ENCODE measurements at regions not wholly inside any gene's neighbourhood (a gene's known extent, or its start where the extent isn't known, plus 50 kb on each side); places are given as distances from the start of the nearest gene placed in this dataset.

DNA sequence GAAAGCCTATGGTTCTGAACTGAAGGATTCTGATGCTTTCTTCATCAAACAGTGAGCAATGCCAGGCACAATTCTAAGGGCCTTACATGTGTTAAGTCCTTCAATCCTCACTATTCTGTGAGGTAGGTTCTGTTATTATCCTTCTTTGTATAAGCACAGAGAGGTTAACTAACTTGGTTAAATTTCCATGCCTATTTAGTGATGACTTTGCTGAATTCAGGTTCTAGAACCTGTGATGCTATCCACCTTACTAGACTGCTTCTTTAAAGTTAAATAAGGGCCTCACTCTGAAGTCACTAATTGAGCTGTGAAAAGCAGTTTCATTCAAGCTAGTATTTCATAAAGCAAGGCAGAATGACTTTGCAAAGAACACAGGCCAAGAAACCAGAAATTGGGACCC lies 138.9 kb upstream of the PARP11 start:
- H3K9me3 ChIP-seq (ENCODE audit: insufficient read depth, low read depth, low read length), result no peaks in the 10 kb centered on the region; the same call in 1 of the 2 replicates
- no peak overlapping the region for H3K27ac ChIP-seq (ENCODE audit: low read depth, low read length)
- no peak overlapping the region for H3K9ac ChIP-seq (ENCODE audit: low read depth, low read length)
- H3K36me3 ChIP-seq (ENCODE audit: insufficient read depth, low read length), result no peaks in the 10 kb centered on the region
- no peaks in the 10 kb centered on the region for H3K27me3 ChIP-seq (ENCODE audit: insufficient read depth, low read length)
- H3K4me3 ChIP-seq (ENCODE audit: low read length), result no peak overlapping the region
- no peaks in the 10 kb centered on the region for H3K4me1 ChIP-seq (ENCODE audit: insufficient read depth, low read length)

DNA sequence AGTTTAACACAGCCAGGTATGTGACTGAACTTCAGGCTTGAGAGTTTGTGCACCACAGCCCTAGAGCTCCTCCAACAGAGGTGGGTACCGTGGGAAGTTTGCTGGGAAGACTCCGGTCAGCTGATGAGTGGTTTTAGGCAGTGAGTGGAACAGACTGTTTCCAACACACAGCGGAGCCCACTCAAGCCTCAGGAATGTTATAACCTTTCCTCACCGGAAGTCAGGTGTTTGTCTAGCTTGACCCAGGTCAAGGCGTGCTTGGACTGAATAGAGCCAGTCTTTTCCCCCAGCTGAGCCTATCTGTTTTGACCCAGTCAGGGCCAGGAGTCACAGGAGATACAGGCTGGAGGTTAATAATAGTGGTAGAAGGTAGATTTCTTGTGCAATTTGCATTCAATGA lies 138.4 kb upstream of the PARP11 start:
- H3K4me1 ChIP-seq (ENCODE audit: insufficient read depth, low read length), result no peaks in the 10 kb centered on the region
- WGBS, result 95% methylated on average over 5 of the region's 5 CpGs
- no peaks in the 10 kb centered on the region; the same call in 1 of the 2 replicates for H3K9me3 ChIP-seq (ENCODE audit: insufficient read depth, low read depth, low read length)
- H3K9ac ChIP-seq (ENCODE audit: low read depth, low read length), result no peak overlapping the region
- no peaks in the 10 kb centered on the region for H3K27me3 ChIP-seq (ENCODE audit: insufficient read depth, low read length)
- H3K27ac ChIP-seq (ENCODE audit: low read depth, low read length), result no peak overlapping the region
- no peak overlapping the region for H3K4me3 ChIP-seq (ENCODE audit: low read length)
- H3K36me3 ChIP-seq (ENCODE audit: insufficient read depth, low read length), result no peaks in the 10 kb centered on the region

DNA sequence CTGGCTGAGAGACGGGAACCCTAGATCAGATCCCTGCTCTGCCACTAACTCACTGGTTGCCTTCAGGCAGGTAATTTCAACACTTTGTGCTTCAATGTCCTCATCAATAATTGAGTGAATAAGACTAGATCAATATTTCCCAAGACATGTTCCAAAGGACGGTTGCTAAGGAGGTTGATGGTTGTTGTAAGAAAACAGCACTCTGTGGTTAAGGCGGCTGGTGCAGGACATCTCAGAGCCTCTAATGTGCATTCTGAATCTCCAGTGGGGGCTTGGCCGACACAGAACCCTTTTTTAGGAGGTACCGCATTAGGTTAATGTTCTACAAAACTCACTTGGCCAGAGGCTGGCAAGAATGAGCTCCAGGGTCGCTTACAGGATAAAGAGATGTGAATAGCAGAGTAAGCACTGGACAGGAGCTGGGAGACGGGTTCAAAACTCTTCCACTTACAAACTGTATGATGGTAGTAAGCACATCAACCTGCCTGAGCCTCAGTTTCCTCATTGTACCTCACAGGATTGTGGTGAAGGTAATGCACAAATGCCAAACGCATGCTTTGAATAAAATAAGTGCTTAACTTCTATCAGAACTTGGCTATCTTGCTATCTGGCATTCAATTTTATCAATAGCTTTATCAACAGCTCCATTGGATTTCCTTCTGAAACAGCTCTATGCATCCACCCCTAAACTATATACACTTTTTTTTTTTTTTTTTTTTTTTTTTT lies 136.9 kb upstream of the PARP11 start:
- Histone ChIP-seq H3K36me3 (ENCODE audit: insufficient read depth, low read length) (no peaks in the 10 kb centered on the region), H3K27me3 (ENCODE audit: insufficient read depth, low read length) (no peaks in the 10 kb centered on the region), H3K4me3 (ENCODE audit: low read length) (no peak overlapping the region), H3K9ac (ENCODE audit: low read depth, low read length) (no peak overlapping the region), H3K27ac (ENCODE audit: low read depth, low read length) (no peak overlapping the region), H3K9me3 (ENCODE audit: insufficient read depth, low read depth, low read length) (no peaks in the 10 kb centered on the region; the same call in 1 of the 2 replicates), H3K4me1 (ENCODE audit: insufficient read depth, low read length) (no peaks in the 10 kb centered on the region)
- WGBS, result 95% methylated on average over 8 of the region's 8 CpGs

DNA sequence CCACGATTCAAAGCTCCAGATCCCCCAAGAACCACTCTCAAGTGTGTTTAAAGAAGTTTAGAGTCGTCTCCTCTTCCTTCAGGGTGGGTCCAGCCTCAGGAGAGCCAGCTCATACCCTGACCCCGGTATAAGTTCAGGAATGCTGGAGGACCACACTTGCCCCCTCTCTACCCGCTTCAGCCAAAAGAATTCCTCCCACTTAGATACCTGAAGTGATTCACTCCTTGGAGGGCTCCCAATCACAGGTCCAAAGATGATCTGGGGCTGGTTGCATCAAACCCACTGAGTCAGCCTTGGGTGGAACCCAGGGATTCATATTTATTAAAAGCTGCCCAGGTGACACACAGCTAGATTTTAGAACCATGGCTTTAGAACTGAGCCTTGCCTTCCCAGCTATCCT lies 133.5 kb upstream of the PARP11 start:
- WGBS, result 93% methylated on average over 4 of the region's 4 CpGs

DNA sequence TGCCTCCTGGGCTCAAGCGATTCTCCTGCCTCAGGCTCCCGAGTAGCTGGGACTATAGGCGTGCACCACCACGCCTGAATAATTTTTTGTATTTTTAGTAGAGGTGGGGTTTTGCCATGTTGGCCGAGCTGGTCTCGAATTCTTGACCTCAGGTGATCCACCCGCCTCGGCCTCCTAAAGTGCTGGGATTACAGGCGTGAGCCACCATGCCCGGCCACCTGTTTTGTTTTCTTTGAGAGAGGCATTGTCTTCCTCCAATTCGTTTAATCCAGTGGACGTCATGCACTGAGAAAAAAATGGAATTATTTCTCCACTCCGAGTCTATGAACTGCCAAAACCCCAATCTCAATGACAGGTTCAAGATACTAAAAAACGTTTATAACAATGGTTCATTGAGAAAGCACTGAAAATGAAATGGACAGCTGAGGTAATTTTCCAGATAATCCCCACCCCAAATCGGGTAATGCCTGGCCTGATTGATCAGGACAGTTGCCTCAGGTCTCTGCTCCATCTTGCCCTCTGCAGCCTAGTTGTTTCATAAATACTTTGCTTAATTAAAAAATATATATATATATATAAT lies 132.7 kb upstream of the PARP11 start:
- Histone ChIP-seq H3K9ac (ENCODE audit: low read depth, low read length) (no peak overlapping the region), H3K4me1 (ENCODE audit: insufficient read depth, low read length) (no peaks in the 10 kb centered on the region), H3K27me3 (ENCODE audit: insufficient read depth, low read length) (no peaks in the 10 kb centered on the region), H3K9me3 (ENCODE audit: insufficient read depth, low read depth, low read length) (peaks cover 2% of the 10 kb centered on the region; the same call in 1 of the 2 replicates), H3K4me3 (ENCODE audit: low read length) (no peak overlapping the region), H3K27ac (ENCODE audit: low read depth, low read length) (no peak overlapping the region), H3K36me3 (ENCODE audit: insufficient read depth, low read length) (no peaks in the 10 kb centered on the region)
- 94% methylated on average over 15 of the region's 15 CpGs for WGBS

More for the DNA sequence above, 133.5 kb upstream of the PARP11 start:
- no peaks in the 10 kb centered on the region for H3K9me3 ChIP-seq (ENCODE audit: insufficient read depth, low read depth, low read length)
- H3K9ac ChIP-seq (ENCODE audit: low read depth, low read length), result no peak overlapping the region
- H3K27ac ChIP-seq (ENCODE audit: low read depth, low read length), result no peak overlapping the region
- no peak overlapping the region for H3K4me3 ChIP-seq (ENCODE audit: low read length)
- no peaks in the 10 kb centered on the region for H3K27me3 ChIP-seq (ENCODE audit: insufficient read depth, low read length)
- no peaks in the 10 kb centered on the region for H3K4me1 ChIP-seq (ENCODE audit: insufficient read depth, low read length)
- H3K36me3 ChIP-seq (ENCODE audit: insufficient read depth, low read length), result no peaks in the 10 kb centered on the region

DNA sequence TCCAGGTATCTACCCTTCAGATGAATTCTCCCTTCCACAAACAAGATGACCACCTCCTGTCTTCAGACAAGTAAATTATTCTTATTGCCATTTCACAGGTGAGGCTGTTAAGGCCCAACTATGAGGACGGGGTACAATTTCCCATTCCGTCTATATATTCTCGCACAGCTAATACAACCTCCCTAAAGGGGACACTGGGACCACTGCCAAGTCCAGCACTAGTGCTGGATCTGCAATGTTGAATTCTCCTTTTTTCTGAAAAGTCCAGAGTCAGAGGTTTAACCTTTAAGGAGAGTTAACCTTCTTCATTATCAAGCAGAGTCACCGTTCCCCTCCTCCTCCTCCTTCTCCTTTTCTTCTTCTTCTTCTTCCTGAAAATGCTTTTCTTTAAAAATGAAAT lies 130.4 kb upstream of the PARP11 start:
- Histone ChIP-seq H3K9me3 (ENCODE audit: insufficient read depth, low read depth, low read length) (peaks cover 6% of the 10 kb centered on the region; the same call in 1 of the 2 replicates), H3K27ac (ENCODE audit: low read depth, low read length) (no peak overlapping the region), H3K4me3 (ENCODE audit: low read length) (no peak overlapping the region), H3K9ac (ENCODE audit: low read depth, low read length) (no peak overlapping the region), H3K27me3 (ENCODE audit: insufficient read depth, low read length) (no peaks in the 10 kb centered on the region), H3K36me3 (ENCODE audit: insufficient read depth, low read length) (no peaks in the 10 kb centered on the region), H3K4me1 (ENCODE audit: insufficient read depth, low read length) (no peaks in the 10 kb centered on the region)
- WGBS, result 94% methylated on average over 4 of the region's 4 CpGs

DNA sequence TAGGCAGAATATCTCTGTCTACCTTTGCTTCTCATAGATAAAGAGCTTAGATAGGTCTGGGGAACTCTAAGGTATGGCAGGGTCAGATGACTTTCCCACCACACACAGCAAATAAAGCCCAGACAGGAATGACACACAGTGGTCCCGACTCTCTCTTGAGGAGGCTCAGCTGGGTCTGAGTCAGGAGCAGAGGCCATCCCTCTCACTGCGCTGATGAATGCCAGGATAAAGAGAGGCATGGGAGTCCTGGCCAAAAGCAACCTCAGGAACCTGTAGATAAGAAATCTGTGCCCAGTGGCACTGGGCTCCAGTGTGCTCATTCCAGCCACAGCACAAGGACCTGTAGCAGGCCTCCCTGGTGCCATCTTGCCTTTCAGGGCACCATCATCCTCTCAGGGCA lies 129.4 kb upstream of the PARP11 start:
- no peaks in the 10 kb centered on the region for H3K4me1 ChIP-seq (ENCODE audit: insufficient read depth, low read length)
- no peaks in the 10 kb centered on the region for H3K27me3 ChIP-seq (ENCODE audit: insufficient read depth, low read length)
- H3K27ac ChIP-seq (ENCODE audit: low read depth, low read length), result no peak overlapping the region
- H3K4me3 ChIP-seq (ENCODE audit: low read length), result no peak overlapping the region
- no peaks in the 10 kb centered on the region for H3K36me3 ChIP-seq (ENCODE audit: insufficient read depth, low read length)
- no peak overlapping the region for H3K9ac ChIP-seq (ENCODE audit: low read depth, low read length)
- peaks cover 6% of the 10 kb centered on the region; the same call in 1 of the 2 replicates for H3K9me3 ChIP-seq (ENCODE audit: insufficient read depth, low read depth, low read length)
- 92% methylated on average over 2 of the region's 2 CpGs for WGBS

DNA sequence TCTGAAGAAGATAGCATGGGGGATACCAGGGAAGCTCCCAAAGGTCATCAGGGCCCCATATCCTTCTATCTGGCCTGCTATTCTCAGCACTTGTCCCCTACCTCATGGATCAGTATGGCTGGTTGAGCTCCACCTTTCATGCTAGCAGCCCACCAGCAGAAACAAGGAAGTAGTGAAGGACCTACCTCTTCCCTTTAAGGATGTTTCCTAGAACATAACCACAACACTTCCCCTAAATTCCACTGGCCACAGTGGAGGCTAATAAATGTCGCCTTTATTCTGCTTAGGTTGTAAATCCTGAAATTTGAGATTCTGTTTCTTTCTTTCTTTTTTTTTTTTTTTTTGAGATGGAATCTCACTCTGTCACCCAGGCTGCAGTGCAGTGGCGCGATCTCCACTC lies 128.6 kb upstream of the PARP11 start:
- no peak overlapping the region for H3K9ac ChIP-seq (ENCODE audit: low read depth, low read length)
- H3K9me3 ChIP-seq (ENCODE audit: insufficient read depth, low read depth, low read length), result peaks cover 6% of the 10 kb centered on the region; the same call in 1 of the 2 replicates
- H3K36me3 ChIP-seq (ENCODE audit: insufficient read depth, low read length), result no peaks in the 10 kb centered on the region
- no peaks in the 10 kb centered on the region for H3K4me1 ChIP-seq (ENCODE audit: insufficient read depth, low read length)
- no peaks in the 10 kb centered on the region for H3K27me3 ChIP-seq (ENCODE audit: insufficient read depth, low read length)
- H3K27ac ChIP-seq (ENCODE audit: low read depth, low read length), result no peak overlapping the region
- WGBS, result 100% methylated on average over 3 of the region's 3 CpGs
- H3K4me3 ChIP-seq (ENCODE audit: low read length), result no peak overlapping the region

DNA sequence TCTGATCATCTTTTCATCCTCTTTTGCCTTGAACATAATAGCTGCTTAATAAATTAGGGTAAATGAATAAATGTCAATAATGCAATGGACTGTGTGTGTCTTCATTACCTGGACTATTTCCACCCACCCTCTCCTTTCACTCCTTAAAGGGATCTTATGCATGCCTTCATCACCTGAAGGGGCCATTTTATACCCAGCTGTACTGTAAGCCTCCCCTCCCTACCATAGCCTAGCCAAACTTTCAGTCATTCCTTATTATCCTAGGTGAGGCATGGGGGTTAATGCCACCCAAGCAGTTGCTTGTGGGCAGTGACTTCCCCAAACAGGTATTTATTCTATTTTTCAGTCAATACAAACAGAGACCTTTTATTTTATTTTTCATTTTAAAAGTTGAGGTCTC lies 127.8 kb upstream of the PARP11 start:
- no peak overlapping the region for H3K9ac ChIP-seq (ENCODE audit: low read depth, low read length)
- H3K36me3 ChIP-seq (ENCODE audit: insufficient read depth, low read length), result no peaks in the 10 kb centered on the region
- no peaks in the 10 kb centered on the region for H3K27me3 ChIP-seq (ENCODE audit: insufficient read depth, low read length)
- no peak overlapping the region for H3K27ac ChIP-seq (ENCODE audit: low read depth, low read length)
- peaks cover 6% of the 10 kb centered on the region; the same call in 1 of the 2 replicates for H3K9me3 ChIP-seq (ENCODE audit: insufficient read depth, low read depth, low read length)
- H3K4me3 ChIP-seq (ENCODE audit: low read length), result no peak overlapping the region
- no peaks in the 10 kb centered on the region for H3K4me1 ChIP-seq (ENCODE audit: insufficient read depth, low read length)

DNA sequence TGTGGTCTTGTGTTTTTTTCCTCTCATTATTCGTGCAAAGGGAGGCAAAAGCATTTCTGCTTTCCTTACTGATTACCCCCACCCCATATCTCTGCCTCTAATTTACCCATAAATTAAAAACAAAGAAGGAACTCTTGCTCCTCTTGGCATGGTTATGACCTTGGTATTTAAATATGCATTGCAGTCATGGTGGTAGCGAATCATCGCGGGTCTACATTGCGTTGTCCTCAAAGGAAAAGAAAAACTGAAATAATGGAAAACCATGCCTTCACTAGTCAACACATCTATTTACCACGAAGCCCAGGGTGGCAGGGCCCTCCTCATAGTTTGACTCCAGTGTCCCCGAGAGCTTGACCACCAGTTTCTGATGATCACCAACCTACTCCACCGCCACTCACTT lies 126.7 kb upstream of the PARP11 start:
- no peaks in the 10 kb centered on the region for H3K27me3 ChIP-seq (ENCODE audit: insufficient read depth, low read length)
- H3K27ac ChIP-seq (ENCODE audit: low read depth, low read length), result no peak overlapping the region
- H3K9ac ChIP-seq (ENCODE audit: low read depth, low read length), result no peak overlapping the region
- H3K36me3 ChIP-seq (ENCODE audit: insufficient read depth, low read length), result no peaks in the 10 kb centered on the region
- H3K4me1 ChIP-seq (ENCODE audit: insufficient read depth, low read length), result no peaks in the 10 kb centered on the region
- WGBS, result 97% methylated on average over 8 of the region's 8 CpGs
- peaks cover 6% of the 10 kb centered on the region; the same call in 1 of the 2 replicates for H3K9me3 ChIP-seq (ENCODE audit: insufficient read depth, low read depth, low read length)
- no peak overlapping the region for H3K4me3 ChIP-seq (ENCODE audit: low read length)

- no peak overlapping the region for H3K27ac ChIP-seq (ENCODE audit: low read depth, low read length)
- no peak overlapping the region for H3K4me3 ChIP-seq (ENCODE audit: low read length)
- WGBS, result 89% methylated on average over 7 of the region's 7 CpGs
- no peaks in the 10 kb centered on the region for H3K27me3 ChIP-seq (ENCODE audit: insufficient read depth, low read length)
- no peak overlapping the region for H3K9ac ChIP-seq (ENCODE audit: low read depth, low read length)
- H3K9me3 ChIP-seq (ENCODE audit: insufficient read depth, low read depth, low read length), result peaks cover 6% of the 10 kb centered on the region; the same call in 1 of the 2 replicates
- H3K36me3 ChIP-seq (ENCODE audit: insufficient read depth, low read length), result no peaks in the 10 kb centered on the region
- H3K4me1 ChIP-seq (ENCODE audit: insufficient read depth, low read length), result no peaks in the 10 kb centered on the region
Measured at GRCh38 chr12:3998968-3999792, 126.0 kb upstream of the PARP11 start.
